Neural cell (in vitro differentiated cells): ENCODE measurements at regions not wholly inside any gene's neighbourhood (a gene's known extent, or its start where the extent isn't known, plus 50 kb on each side); places are given as distances from the start of the nearest gene placed in this dataset.

Experiments
- CTCF ChIP-seq: fragments of 450-650 bp; IDR thresholded peaks from 2 replicates; pipeline ENCODE4 v1.5.1; 2014; ENCODE audit warnings: antibody characterized with exemption, mild to moderate bottlenecking, moderate library complexity; ENCODE audit not compliant: poor library complexity, severe bottlenecking
- EP300 ChIP-seq: fragments of 450-650 bp; conservative IDR thresholded peaks from 2 replicates; pipeline ENCODE4 v1.6.1; 2014; ENCODE audit warnings: antibody characterized with exemption, mild to moderate bottlenecking, moderate library complexity; ENCODE audit not compliant: poor library complexity, severe bottlenecking
- EZH2 ChIP-seq: fragments of 200-600, 300-800 bp; shearing (Covaris generic), sonication (generic); IDR thresholded peaks from 2 replicates; pipeline ENCODE4 v1.6.1; 2014; ENCODE audit warnings: antibody characterized with exemption, low read length, borderline replicate concordance, mild to moderate bottlenecking; ENCODE audit not compliant: insufficient read depth, poor library complexity, severe bottlenecking
- MXI1 ChIP-seq: fragments of 450-650 bp; conservative IDR thresholded peaks from 2 replicates; pipeline ENCODE4 v1.6.1; 2014; ENCODE audit warnings: antibody characterized with exemption, mild to moderate bottlenecking; ENCODE audit not compliant: poor library complexity, severe bottlenecking
- POLR2AphosphoS5 ChIP-seq: IDR thresholded peaks from 2 replicates; pipeline ENCODE4 v1.6.1; 2012
- RAD21 ChIP-seq: fragments of 450-650 bp; conservative IDR thresholded peaks from 2 replicates; pipeline ENCODE4 v1.6.1; 2014; ENCODE audit warnings: antibody characterized with exemption, mild to moderate bottlenecking, moderate library complexity
- REST ChIP-seq: IDR thresholded peaks from 2 replicates; pipeline ENCODE4 v1.6.1; 2012; ENCODE audit warnings: borderline replicate concordance
- SMC3 ChIP-seq: fragments of 450-650 bp; conservative IDR thresholded peaks from 2 replicates; pipeline ENCODE4 v1.6.1; 2014; ENCODE audit warnings: antibody characterized with exemption, mild to moderate bottlenecking, moderate library complexity; ENCODE audit not compliant: poor library complexity
- TAF1 ChIP-seq: IDR thresholded peaks from 2 replicates; pipeline ENCODE4 v1.6.1; 2012; ENCODE audit warnings: low read depth

- TF ChIP-seq RAD21 (no peak), REST (no peak), POLR2AphosphoS5 (no peak), CTCF (no peak), TAF1 (no peak), MXI1 (no peak), EZH2 (no peak), EP300 (no peak), SMC3 (no peak)
Observed at GRCh38 chr14:38884109-38884508, 218.9 kb downstream of the SEC23A start.
